HG03196 (cell line): ENCODE measurements at regions not wholly inside any gene's neighbourhood (a gene's known extent, or its start where the extent isn't known, plus 50 kb on each side); places are given as distances from the start of the nearest gene placed in this dataset.

Experiments
- ATAC-seq: cut with Tn5 transposase; IDR thresholded peaks from one replicate; pipeline ENCODE4 v1.9.1; 2021; ENCODE audit not compliant: unreplicated experiment

DNA sequence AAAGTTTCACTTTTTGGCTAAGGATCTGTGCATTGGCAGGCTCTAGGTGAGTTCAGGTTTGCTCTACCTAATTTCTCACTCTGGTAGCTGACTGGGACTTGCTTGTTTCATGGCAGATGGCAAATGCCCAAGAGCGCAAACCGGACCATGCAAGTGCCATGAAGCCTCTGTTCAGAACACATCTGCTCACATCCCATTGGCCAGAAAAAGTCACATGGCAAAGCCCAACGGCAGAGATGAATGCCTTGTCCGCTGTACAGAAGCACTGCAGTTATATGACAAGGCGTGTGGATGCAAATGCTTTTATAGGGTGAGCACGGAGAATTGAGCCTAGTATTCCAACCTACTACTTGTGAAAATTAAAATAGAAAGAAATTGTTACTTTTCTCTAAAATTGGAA is 202.2 kb upstream of the HMGA2 start:
- no peak for ATAC-seq

DNA sequence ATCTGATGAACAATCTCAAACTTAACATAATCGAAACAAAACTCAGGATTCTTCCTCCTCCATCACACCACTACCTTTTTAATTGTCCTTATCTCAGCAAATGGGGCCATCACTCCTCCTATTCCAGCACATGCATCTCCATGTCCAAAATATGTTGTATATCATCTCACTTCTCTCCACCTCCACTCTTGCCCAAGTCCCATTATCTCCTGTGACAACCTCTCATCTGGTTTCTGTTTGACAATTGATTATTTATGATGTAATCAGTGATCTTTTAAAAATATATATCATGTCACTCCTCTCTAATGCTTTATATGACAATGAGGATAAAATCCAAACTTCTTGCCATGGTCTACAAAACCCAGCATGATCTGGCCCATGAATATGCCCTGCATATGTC is 200.8 kb upstream of the HMGA2 start:
- ATAC-seq, result no peak

- no peak for ATAC-seq
Observed at GRCh38 chr12:65624554-65625086, 199.7 kb upstream of the HMGA2 start.

DNA sequence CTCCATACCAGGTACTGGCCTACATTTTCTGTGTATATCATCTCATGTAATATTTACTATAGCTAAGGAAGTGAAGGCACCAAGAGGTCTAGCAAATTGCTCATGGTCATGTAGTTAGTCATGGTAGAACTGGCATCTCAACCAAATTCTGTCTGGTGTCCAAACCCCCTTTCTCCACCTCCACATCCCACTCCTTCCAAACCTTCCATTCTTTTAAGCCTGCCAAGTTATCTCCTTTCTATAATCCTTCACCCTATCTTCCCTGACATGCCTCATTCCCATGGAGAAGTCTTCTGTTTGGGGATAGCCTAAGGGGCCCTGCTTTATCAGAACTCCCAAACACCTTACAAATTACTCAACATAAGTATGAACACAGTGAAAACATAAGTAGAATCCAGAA is 196.2 kb upstream of the HMGA2 start:
- no peak for ATAC-seq

DNA sequence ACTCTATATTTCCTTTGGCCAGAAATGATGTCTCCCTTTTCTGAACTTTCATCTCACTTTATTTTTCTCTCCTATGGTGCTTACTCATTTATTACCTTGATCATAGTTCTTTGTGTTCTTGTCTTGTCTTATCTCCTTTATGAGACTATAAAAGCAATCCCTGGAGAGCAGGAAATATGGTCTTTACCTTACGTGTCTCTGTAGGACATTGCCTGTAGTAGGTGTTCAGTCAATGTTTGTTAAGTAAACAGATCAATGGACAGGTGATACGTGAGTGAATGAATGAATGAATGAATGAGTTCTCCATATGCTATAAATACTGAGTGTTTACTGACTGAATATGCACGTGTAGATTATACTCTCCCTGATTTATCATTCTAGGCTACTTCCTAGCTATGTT is 193.7 kb upstream of the HMGA2 start:
- no peak for ATAC-seq

GRCh38 chr12:65631621-65632111 is 192.6 kb upstream of the HMGA2 start:
- ATAC-seq, result no peak

- ATAC-seq, result no peak
Observed at GRCh38 chr12:65632131-65632855, 192.0 kb upstream of the HMGA2 start.

DNA sequence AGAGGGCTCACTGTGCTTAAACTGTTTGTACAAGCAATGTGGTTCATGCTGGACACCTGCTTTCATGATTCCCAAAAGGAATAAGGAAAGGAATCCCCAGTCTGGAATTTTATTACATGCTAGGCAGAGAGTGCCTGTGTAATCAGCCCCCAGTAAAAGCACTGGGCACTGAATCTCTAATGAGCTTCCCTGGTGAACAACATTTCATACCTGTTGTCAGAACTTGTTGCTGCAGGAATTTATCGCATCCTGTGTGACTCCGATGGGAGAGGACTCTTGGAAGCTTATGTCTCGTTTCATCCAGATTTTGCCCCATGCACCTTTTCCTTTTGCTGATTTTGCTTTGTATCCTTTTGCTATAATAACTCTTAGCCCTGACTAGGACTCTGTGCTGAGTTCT is 190.2 kb upstream of the HMGA2 start:
- no peak for ATAC-seq

DNA sequence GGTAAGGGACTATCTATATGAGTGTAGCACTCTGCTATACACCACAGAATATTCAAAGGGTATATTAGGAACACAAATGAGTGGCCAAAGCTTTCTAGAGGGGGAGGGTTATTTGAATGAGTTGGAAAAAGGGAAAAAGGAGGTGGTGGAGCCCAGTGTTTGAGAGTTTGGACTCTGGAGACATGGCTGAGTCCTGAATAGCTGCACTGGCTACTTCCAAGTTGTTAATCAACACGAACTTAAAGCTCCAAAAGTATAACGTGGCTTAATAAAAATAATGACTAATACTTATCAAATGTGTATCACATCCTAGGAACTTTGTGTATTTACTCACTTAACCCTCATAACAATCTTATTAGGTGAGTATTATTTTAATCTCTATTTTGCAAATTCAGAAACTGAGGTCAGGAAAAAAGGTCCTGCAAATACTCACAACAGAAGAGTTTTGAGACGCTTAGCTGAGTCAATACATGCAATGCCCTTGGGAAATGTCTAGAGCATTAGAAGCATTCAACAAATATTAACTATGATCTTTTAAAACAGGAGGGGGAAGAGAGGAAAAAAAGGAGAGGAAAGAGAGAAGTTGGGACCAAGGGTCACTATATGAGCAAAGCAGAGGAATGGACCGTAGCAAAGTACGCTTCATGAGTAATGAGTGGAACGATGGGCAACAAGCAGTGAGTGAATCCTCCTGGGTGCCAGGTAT is 189.5 kb upstream of the HMGA2 start:
- no peak for ATAC-seq

DNA sequence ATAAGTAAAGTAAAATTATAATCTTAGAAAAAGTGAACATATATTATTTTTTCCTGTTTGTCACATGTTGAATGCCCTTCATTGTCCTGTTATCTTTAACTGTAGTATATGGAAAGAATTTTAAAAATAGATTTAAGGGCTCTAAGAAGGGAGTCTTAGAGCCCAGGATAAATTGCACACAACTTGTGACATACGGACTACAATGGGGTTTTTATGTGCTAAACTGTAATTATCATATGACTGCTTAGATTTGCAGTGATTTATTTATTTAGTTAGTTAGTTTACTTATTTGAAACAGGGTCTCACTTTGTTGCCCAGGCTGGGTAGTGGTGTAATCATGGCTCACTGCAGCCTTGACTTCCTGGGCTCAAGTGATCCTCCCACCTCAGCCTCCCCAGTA is 187.8 kb upstream of the HMGA2 start:
- ATAC-seq, result no peak

- no peak for ATAC-seq
Observed at GRCh38 chr12:65637150-65637549, 187.1 kb upstream of the HMGA2 start.

DNA sequence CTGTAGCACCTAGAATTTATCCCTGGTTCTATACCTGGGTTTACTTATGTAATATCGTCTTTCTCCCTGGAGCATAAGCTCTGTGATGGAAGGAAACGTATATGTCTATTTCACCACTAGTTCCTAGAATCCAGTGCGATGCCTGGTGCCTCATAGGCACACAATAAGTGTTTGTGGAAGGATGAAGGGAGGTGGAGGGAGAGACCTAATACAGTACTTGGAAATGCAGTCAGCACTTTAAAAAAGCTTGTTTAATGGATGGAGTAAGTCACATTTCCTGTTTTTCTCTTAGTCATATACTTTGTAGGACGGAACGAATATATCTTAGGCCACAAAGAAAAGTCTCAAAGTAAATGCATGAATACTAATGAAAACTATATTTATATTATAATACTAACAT is 186.5 kb upstream of the HMGA2 start:
- ATAC-seq, result no peak

- ATAC-seq, result no peak
Observed at GRCh38 chr12:65638324-65638723, 186.0 kb upstream of the HMGA2 start.

- ATAC-seq, result no peak
Observed at GRCh38 chr12:65640489-65640901, 183.8 kb upstream of the HMGA2 start.

GRCh38 chr12:65642061-65642661 is 182.1 kb upstream of the HMGA2 start:
- ATAC-seq, result no peak

- no peak for ATAC-seq
Observed at GRCh38 chr12:65643171-65643570, 181.1 kb upstream of the HMGA2 start.

DNA sequence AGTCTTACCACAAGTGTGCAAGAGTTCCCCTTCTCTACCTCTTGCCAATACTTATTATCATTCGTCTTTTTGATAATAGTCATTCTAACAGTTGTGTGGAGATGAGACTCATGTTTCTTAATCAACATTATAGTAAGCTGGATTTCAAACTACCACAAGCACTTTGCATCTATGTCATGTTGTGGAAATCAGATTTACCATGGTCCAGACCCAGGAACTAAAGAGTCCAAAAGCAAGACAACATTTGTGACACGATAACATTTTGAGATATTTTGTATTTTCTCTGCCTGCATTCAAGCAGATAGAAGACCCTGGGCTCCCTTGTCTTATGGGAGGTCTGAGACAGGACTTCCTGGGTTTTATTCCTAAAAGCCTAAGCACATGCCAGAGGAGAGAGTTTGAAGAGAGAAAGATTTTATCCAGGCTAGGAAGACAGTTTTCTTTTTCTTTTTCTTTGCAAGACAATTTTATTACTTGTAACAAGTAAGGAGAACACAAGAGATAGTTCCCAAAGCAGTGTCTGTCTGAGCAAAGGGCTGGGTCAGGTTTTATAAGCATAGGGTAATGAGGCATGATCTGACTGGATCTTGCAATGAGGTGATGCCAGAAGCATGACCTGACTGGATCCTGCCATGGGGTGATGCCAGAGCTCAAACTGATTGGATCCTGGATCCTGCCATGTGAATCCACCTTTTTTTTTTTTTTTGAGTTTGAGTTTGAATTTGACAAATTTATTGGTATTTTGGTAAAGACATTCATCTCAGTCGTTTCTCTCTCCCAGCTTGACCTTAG is 180.5 kb upstream of the HMGA2 start:
- ATAC-seq, result no peak

- ATAC-seq, result no peak
Observed at GRCh38 chr12:65646127-65646643, 178.1 kb upstream of the HMGA2 start.

DNA sequence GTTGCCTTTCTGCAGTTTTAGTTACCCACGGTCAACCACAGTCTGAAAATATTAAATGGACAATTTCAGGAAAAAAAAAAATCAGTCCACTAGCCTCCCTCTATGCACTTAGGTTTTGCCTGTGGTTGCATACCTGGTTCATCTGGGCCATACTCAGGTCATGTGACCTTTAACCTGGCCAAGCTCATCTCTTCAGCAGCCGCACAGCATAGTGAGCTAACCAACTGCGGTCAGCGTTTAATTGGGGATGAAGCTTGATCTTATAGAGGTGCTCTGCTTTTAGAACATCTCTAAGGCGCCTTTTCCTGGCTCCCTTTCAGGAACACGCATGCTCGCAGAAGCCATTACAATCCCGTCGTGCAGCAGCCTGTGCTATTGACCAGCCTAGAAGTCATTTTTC is 177.2 kb upstream of the HMGA2 start:
- ATAC-seq, result no peak

GRCh38 chr12:65648461-65648860 is 175.8 kb upstream of the HMGA2 start:
- ATAC-seq, result no peak

DNA sequence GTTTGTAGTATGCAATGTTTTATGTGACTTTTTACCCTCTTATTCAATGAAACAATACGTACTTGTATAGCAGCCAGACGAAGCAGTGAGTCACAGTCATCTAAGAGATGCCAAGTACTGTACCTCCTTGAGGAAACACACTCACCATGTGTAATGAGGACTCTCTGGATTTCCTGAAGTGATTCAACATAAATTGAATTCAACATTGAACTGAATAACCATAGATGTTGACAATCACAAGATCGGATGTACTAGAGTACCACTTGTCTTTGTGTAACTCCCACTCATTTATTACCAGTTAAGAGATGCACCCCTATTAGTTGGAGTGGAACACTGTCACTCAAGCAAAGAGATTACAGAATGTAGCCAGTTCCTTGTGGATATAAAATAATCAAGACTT is 175.2 kb upstream of the HMGA2 start:
- no peak for ATAC-seq
